Astrocyte of the spinal cord (primary cell): ENCODE measurements at regions not wholly inside any gene's neighbourhood (a gene's known extent, or its start where the extent isn't known, plus 50 kb on each side); places are given as distances from the start of the nearest gene placed in this dataset.

Source experiments
- DNase-seq: peaks from one replicate; pipeline ENCODE4 v3.0.0; 2011; ENCODE audit warnings: low read depth, low spot score
- H3K4me3 ChIP-seq: 2 replicates; pipeline ENCODE4 v1.5.1; 2011; ENCODE audit warnings: low read depth, mild to moderate bottlenecking, low read length, moderate library complexity
- CTCF ChIP-seq: IDR thresholded peaks from 2 replicates; pipeline ENCODE4 v1.5.1; 2012; ENCODE audit warnings: low read depth, mild to moderate bottlenecking, low read length, inconsistent platforms
- in situ Hi-C: cut with HindIII; loops from 2 replicates; pipeline ENCODE4 v1.10.0; 2017; ENCODE audit warnings: low sequenced_read_pairs

GRCh38 chr2:181308766-181309515 lies 148.2 kb upstream of the ITGA4 start:
- no peak overlapping the region for H3K4me3 ChIP-seq
- DNase-seq, result no peak
- TF ChIP-seq CTCF, result no peak
- in situ Hi-C loops, result no loop called here

DNA sequence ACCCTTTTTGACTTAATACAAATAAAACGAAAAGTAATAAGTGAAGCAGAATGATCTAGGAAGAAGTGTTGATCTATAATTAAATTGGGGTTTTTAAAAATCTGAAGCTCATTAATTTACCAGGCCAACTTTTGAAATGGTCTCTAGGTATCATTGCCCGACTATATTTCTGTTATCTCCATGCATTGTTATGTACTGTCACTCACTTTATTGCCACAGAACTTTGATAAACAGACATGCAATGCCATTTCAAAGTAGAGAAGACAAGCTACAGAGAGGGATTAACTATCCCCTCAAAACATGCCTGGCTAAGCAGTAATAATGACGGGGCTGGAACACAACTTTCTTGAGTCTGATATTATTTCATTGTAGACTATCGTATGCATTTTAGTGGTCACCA lies 147.6 kb upstream of the ITGA4 start:
- in situ Hi-C loops, result no loop called here
- no peak for DNase-seq
- no peak for TF ChIP-seq CTCF
- no peak overlapping the region for H3K4me3 ChIP-seq

GRCh38 chr2:181310967-181311366 lies 146.2 kb upstream of the ITGA4 start:
- no peak for DNase-seq
- in situ Hi-C loops, result no loop called here
- no peak overlapping the region for H3K4me3 ChIP-seq
- TF ChIP-seq CTCF, result no peak

GRCh38 chr2:181311837-181312236 lies 145.3 kb upstream of the ITGA4 start:
- in situ Hi-C loops, result no loop called here
- TF ChIP-seq CTCF, result no peak
- H3K4me3 ChIP-seq, result no peak overlapping the region
- DNase-seq, result no peak

DNA sequence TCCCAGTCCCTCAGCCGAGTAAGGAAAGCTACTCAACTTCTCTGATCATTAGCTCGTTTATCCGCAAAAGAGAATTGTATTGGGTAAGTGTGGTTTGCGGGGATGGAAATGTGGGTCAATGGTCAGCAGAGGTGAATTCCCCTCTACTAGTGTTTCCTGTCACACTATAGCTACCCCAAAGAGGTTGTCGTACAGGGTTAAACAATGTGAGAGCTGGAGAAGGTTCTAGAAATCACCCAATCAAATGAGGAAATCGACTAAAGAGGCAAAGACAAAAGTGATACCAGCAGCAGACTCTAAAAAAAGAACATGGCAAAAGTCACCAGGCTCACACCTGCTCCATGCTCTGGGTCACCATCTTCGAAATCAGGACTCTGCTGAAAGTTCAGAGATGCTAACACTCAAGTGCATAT lies 144.7 kb upstream of the ITGA4 start:
- no peak overlapping the region for H3K4me3 ChIP-seq
- no peak for DNase-seq
- in situ Hi-C loops, result no loop called here
- TF ChIP-seq CTCF, result no peak

DNA sequence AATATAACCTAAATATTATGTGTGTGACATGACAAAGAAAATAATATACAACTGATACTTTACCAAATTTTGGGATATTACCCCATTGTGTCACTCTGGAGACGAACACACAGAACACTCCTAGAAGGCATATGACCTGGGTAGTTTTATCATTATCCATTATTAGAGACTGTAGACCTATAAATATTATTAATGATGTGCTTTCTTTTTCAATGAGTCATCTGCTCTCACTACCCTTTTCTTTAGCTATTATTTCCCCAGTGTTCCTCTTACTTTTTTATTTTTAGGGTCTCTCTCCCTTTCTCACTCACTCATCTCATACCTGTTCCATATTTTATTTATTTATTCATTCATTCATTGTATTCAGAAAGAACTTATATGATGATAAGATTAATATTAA lies 143.3 kb upstream of the ITGA4 start:
- TF ChIP-seq CTCF, result no peak
- in situ Hi-C loops, result no loop called here
- no peak overlapping the region for H3K4me3 ChIP-seq
- DNase-seq, result no peak

GRCh38 chr2:181314551-181314950 lies 142.6 kb upstream of the ITGA4 start:
- no peak for TF ChIP-seq CTCF
- in situ Hi-C loops, result no loop called here
- H3K4me3 ChIP-seq, result no peak overlapping the region

More at GRCh38 chr2:181314551-181314950, 142.6 kb upstream of the ITGA4 start:
- DNase-seq, result no peak
